GM13977 (cell line): ENCODE measurements at regions not wholly inside any gene's neighbourhood (a gene's known extent, or its start where the extent isn't known, plus 50 kb on each side); places are given as distances from the start of the nearest gene placed in this dataset.
A peak's percentile ranks its signal among the peaks of the same experiment; 100 is the strongest.

Experiments used
- DNase-seq: peaks from one replicate; pipeline ENCODE4 v3.0.0; 2012; ENCODE audit warnings: low spot score
- in situ Hi-C: fragments of 300-500 bp; cut with MboI; formaldehyde crosslinking; loops from one replicate; pipeline ENCODE4 v1.12.0; 2022; ENCODE audit warnings: low sequenced_read_pairs, low pct_unique_long_range_greater_than_20kb, mixed read lengths, inconsistent platforms; ENCODE audit not compliant: unreplicated experiment
- TF ChIP-seq, protein P1 (sequence below): IDR thresholded peaks from 2 replicates; pipeline ENCODE4 v1.5.1; 2012; ENCODE audit warnings: mild to moderate bottlenecking, control low read depth; ENCODE audit not compliant: insufficient read depth; ENCODE audit errors: extremely low read depth, missing control alignments

DNA sequence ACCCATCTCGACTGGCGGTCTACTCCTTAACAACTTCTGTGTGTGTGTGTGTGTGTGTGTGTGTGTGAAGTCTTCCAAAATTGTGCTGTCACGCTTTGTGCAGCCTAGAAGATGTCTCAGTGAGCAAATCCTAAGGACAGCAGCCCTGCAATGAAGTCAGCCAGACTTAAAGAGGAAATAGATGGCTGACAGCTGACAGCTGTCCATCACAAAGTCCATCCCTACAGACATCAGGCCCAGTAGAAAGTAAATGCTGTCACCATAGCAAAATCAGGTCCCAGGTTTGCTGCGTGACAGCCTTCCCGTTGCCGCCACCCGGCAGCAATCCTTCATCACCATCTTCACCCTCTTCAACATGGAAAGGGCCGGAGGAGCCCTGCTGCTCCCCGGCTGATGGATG is 416.0 kb downstream of the SOX9 start:
- TF ChIP-seq, protein P1, sequence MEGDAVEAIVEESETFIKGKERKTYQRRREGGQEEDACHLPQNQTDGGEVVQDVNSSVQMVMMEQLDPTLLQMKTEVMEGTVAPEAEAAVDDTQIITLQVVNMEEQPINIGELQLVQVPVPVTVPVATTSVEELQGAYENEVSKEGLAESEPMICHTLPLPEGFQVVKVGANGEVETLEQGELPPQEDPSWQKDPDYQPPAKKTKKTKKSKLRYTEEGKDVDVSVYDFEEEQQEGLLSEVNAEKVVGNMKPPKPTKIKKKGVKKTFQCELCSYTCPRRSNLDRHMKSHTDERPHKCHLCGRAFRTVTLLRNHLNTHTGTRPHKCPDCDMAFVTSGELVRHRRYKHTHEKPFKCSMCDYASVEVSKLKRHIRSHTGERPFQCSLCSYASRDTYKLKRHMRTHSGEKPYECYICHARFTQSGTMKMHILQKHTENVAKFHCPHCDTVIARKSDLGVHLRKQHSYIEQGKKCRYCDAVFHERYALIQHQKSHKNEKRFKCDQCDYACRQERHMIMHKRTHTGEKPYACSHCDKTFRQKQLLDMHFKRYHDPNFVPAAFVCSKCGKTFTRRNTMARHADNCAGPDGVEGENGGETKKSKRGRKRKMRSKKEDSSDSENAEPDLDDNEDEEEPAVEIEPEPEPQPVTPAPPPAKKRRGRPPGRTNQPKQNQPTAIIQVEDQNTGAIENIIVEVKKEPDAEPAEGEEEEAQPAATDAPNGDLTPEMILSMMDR = no peak
- in situ Hi-C loops = loop anchor here (25.0 kb wide), 4 partner anchors 424 to 1899 kb away; partner anchors contain the start of gene SOX9
- DNase-seq = no peak

- no peak for DNase-seq
- in situ Hi-C loops = loop anchor here (25.0 kb wide), 4 partner anchors 426 to 1901 kb away; partner anchors contain the start of gene SOX9
Observed at GRCh38 chr17:72538443-72538842, 417.6 kb downstream of the SOX9 start.

GRCh38 chr17:72538901-72539352 is 418.1 kb downstream of the SOX9 start:
- in situ Hi-C loops = loop anchor here (25.0 kb wide), 4 partner anchors 427 to 1902 kb away; partner anchors contain the start of gene SOX9
- TF ChIP-seq, protein P1 = no peak
- DNase-seq = no peak

More at GRCh38 chr17:72538443-72538842, 417.6 kb downstream of the SOX9 start:
- TF ChIP-seq, protein P1 = no peak

GRCh38 chr17:72539981-72540897 is 419.4 kb downstream of the SOX9 start:
- DNase-seq = peak; percentile 89
- in situ Hi-C loops = loop anchor here (25.0 kb wide), 4 partner anchors 428 to 1903 kb away; partner anchors contain the start of gene SOX9
- TF ChIP-seq, protein P1 = peak; percentile 100

DNA sequence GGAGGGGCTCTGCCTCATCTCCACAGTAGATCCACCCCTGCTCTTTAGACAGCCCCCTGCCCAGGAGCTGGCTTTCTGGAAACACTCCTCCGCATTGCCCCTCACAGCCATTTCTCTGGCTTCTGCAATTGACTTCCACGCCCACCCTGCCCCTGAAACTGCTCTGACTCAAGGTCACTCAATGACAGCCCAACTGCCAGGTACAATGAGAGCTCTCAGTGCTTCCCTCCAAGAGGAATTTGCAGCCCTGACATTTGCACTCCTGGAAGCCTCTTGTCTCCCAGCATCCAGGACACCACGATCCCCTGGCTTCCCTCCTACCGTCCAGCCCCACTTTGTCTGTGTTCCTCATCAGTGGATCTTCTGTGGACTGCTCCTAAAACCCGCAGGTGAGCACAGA is 421.5 kb downstream of the SOX9 start:
- DNase-seq = no peak
- TF ChIP-seq, protein P1 = no peak
- in situ Hi-C loops = loop anchor here (25.0 kb wide), 4 partner anchors 430 to 1905 kb away; partner anchors contain the start of gene SOX9

GRCh38 chr17:72545766-72546165 is 424.9 kb downstream of the SOX9 start:
- DNase-seq = no peak
- in situ Hi-C loops = loop anchor here (25.0 kb wide), 4 partner anchors 433 to 1908 kb away; partner anchors contain the start of gene SOX9
- TF ChIP-seq, protein P1 = no peak
